ENCODE measurements at regions not wholly inside any gene's neighbourhood (a gene's known extent, or its start where the extent isn't known, plus 50 kb on each side); places are given as distances from the start of the nearest gene placed in this dataset.

- no peak for DNase-seq
Measured at GRCh38 chr10:27451054-27451453, 53.0 kb upstream of the RAB18 start.

DNA sequence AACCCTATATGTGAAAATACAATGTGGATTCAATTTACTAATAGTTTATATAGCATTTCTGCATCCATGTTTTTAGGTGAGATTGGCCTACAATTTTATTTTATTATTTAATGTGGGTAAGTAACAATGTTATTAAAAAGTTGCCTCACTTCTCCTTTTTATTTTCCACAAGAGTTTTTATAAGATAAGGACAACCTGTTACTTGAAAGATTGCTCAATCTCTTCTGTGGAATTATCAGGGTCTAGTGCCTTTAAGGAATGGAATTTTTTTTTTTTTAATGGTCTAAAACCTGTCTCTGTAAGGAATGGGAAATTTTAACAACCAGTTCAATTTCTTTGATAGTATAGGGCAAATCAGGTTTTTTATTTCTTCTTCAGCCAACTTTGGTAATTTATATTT lies 53.9 kb upstream of the RAB18 start:
- no peak for DNase-seq

DNA sequence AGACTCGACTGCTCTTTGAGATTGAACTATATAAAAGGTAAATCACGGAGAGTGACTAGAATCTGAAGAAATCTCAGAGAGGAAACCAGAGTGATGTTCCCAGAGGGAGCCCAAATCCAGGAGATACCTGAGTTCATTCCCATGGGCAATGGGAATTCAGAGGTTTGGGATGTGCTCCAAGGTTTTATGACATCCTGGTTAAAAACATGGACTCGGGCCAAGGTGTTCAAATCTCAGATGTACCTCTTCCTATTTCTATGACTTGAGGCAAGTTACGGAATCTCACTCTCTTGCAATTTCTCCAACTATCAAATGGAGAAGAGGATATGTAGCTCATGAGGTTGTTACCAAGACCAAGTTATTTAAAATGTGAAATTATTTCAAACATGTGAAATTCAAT lies 54.5 kb upstream of the RAB18 start:
- no peak for DNase-seq

DNA sequence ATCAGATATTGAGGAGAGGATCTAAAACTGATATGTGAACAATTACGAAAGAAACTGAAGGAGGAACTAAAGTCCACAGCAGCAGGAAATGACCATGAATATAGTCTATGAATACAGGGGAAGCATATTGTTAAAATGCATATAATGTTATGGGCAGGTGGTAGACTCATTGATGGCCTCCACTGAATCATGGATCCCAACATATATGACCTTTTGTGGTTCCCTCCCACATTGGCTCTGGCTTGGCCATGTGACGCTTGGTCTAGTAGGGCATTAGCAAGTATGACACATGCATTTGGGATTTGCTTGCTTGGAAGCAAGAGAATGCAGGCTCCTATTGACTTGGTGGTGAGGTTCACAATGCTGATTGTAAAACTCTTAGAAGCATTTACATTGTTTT lies 55.2 kb upstream of the RAB18 start:
- DNase-seq: no peak

GRCh38 chr10:27447540-27447939 lies 56.6 kb upstream of the RAB18 start:
- DNase-seq: no peak

GRCh38 chr10:27446091-27446918 lies 57.8 kb upstream of the RAB18 start:
- DNase-seq: no peak

- no peak for DNase-seq
Measured at GRCh38 chr10:27445070-27445469, 59.0 kb upstream of the RAB18 start.

GRCh38 chr10:27440478-27440877 lies 63.6 kb upstream of the RAB18 start:
- no peak for DNase-seq

DNA sequence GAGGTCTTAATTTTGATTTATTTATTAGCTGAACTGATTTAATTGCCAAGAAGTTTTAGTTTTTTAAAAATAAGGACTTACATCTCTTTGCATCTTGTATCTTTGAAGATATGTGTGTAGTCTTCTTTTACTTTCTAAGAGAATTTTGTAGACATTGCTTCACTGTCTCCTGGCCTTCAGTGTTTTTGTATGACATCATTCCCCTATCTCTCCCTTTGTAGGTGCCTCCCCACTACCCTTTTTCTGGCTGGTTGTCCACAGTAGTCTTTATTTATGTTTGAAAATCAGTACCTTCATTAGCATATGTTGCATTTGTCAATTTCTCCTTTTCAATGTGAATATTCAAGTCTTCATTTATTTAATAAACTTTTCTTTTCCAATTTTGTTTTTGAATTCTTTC lies 64.1 kb upstream of the RAB18 start:
- no peak for DNase-seq

- DNase-seq: no peak
Measured at GRCh38 chr10:27439101-27439500, 65.0 kb upstream of the RAB18 start.

GRCh38 chr10:27437775-27438174 lies 66.3 kb upstream of the RAB18 start:
- DNase-seq: no peak

- DNase-seq: no peak
Measured at GRCh38 chr10:27436710-27437109, 67.4 kb upstream of the RAB18 start.

- DNase-seq: no peak
Measured at GRCh38 chr10:27433976-27434375, 70.1 kb upstream of the RAB18 start.

DNA sequence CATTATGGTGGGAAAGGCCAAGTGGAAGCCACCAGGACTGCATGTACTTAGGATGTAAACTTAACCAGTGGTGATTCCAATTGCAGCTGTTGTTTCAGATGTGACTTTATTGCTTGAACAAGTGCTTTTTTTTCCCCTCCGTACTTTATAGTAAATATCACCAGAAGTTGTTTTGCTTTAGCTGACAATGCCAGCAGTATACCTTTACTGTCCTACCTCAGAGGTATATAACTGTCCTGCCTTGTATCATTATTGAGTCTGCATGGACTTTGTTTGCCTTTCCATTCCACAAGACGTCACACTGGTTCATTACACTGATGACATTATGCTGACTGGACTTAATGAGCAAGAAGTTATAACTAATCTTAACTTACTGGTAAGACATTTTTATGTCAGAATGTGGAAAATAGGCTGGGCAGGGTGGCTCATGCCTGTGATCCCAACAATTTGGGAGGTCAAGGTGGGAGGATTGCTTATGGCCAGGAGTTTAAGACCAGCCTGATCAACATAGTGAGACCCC lies 77.1 kb upstream of the RAB18 start:
- DNase-seq: no peak

DNA sequence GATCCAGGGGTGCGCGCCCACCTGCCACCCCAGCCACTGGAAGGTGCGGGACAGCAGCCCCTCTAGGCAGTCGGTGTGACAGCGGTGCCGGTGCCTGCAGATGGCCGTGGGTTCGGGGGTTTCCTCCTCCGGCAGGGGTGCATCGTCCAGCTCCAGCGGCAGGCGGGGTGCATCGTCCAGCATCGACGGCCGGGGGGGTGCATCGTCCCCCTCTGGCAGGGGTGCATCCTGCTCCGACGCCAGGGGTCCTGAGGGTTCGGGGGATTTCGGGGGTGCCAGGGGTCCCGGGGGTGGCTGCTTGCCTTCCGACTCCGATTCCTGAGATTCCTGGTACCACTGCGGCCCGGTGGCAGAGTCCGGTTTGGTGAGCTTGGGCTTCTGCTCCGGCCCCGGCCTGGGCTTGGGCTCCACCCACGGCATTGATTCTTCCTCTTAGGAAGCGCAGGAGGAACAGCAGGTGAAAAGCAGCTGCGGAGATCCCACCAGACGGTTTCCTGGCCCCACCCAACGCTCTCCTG lies 90.2 kb upstream of the RAB18 start:
- DNase-seq: no peak

- DNase-seq: no peak
Measured at GRCh38 chr10:27413387-27413786, 90.7 kb upstream of the RAB18 start.

GRCh38 chr10:27410153-27410552 lies 94.0 kb upstream of the RAB18 start:
- DNase-seq: no peak

DNA sequence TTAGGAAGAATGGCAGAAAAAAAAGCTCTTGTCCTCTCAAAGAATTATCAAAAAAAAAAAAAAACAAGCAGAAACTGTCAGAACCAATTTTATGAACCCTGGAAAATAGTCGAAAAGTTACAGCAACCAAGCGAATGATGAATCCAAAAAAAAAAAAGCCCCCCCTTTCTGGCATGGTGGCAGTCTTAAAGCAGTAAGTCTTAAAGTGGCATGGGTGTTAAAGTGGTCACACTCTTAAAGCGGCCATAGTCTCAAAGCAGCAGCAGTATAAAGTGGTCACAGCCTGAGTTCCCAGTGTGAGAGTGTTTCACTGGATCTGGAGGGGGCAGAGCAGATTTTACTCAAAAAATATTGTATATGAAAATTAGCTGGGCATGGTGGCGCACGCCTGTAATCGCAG lies 96.8 kb upstream of the RAB18 start:
- no peak for DNase-seq

- no peak for DNase-seq
Measured at GRCh38 chr10:27399871-27400270, 104.2 kb upstream of the RAB18 start.

GRCh38 chr10:27393961-27394360 lies 110.1 kb upstream of the RAB18 start:
- DNase-seq: no peak

GRCh38 chr10:27392606-27393005 lies 111.5 kb upstream of the RAB18 start:
- DNase-seq: no peak

DNA sequence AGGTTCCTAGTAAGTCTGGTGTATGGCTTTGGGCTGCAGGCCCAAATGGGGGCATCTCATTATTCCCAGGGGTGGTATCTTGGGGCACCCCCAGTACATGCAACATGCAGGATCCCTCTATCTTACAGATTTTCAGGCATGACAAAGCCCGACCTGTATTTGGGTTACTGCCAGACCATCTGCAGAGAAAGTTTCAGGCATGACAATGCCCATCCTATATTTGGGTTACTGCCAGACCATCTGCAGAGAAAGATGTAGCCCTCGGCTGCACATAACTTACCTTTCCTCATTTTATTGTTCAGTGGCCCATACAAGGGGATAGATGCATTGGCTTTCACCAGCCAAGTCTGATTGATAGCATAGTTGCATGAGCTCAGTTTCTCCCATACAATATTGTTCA lies 112.2 kb upstream of the RAB18 start:
- no peak for DNase-seq

- no peak for DNase-seq
Measured at GRCh38 chr10:27391325-27391724, 112.8 kb upstream of the RAB18 start.

- DNase-seq: no peak
Measured at GRCh38 chr10:27390681-27391080, 113.4 kb upstream of the RAB18 start.
